ENCODE measurements at regions not wholly inside any gene's neighbourhood (a gene's known extent, or its start where the extent isn't known, plus 50 kb on each side); places are given as distances from the start of the nearest gene placed in this dataset. TPM values are rescaled to one million over a fixed set of nuclear protein-coding genes. Genes with fewer than 3 reads are reported as not detected.

Small RNA genes lying in the stretch of these regions (microRNA-seq; reads per million reads assigned to microRNA genes)
- not detected for gene MIR4272 (ENCODE audit: borderline microRNAs expressed)

Data from naive thymus-derived CD8-positive, alpha-beta T cell (primary cell).